PFSK-1 (cell line): ENCODE measurements at regions not wholly inside any gene's neighbourhood (a gene's known extent, or its start where the extent isn't known, plus 50 kb on each side); places are given as distances from the start of the nearest gene placed in this dataset.

Source experiments
- FOXP2 ChIP-seq: optimal IDR thresholded peaks from 2 replicates; pipeline ENCODE3; 2011; ENCODE audit warnings: borderline replicate concordance, control low read depth, inconsistent platforms; ENCODE audit not compliant: insufficient read depth; ENCODE audit errors: extremely low read length, extremely low read depth
- POLR2AphosphoS5 ChIP-seq: IDR thresholded peaks from 2 replicates; pipeline ENCODE4 v1.6.1; 2012; ENCODE audit warnings: low read depth, mild to moderate bottlenecking, control low read depth, low read length, moderate library complexity
- REST ChIP-seq, 2 experiments: IDR thresholded peaks; 2 replicates each; pipeline versions ENCODE4 v1.6.1 to v1.8.0; 2011 to 2012; ENCODE audit warnings: low read depth in 2 of 2, low read length in 2 of 2, control low read depth in 1 of 2, inconsistent platforms in 1 of 2, mild to moderate bottlenecking in 1 of 2, moderate library complexity in 1 of 2; ENCODE audit not compliant: insufficient read depth in 1 of 2
- SIN3A ChIP-seq: IDR thresholded peaks from 2 replicates; pipeline ENCODE4 v1.6.1; 2012; ENCODE audit warnings: mild to moderate bottlenecking, low read length, moderate library complexity, borderline replicate concordance; ENCODE audit not compliant: insufficient read depth
- TAF1 ChIP-seq: IDR thresholded peaks from 2 replicates; pipeline ENCODE4 v1.6.1; 2012; ENCODE audit warnings: low read length, control low read depth, borderline replicate concordance; ENCODE audit not compliant: insufficient read depth

GRCh38 chr3:124263168-124263567, 271.2 kb upstream of the ROPN1 start:
- no peak for TF ChIP-seq TAF1
- no peak for TF ChIP-seq REST (IDR thresholded peaks at IDR 0.05; ENCODE audit: insufficient read depth in 1 of 2, low read depth in 2 of 2, low read length in 2 of 2)
- no peak for TF ChIP-seq POLR2AphosphoS5
- TF ChIP-seq SIN3A, result no peak
- no peak for TF ChIP-seq FOXP2
